NCI-H2196 (cell line): ENCODE measurements at regions not wholly inside any gene's neighbourhood (a gene's known extent, or its start where the extent isn't known, plus 50 kb on each side); places are given as distances from the start of the nearest gene placed in this dataset.
A peak's percentile ranks its signal among the peaks of the same experiment; 100 is the strongest.
"Not testable (repeated sequence)": the region's sequence is repeated elsewhere in the genome, so short reads cannot be mapped to it uniquely, and the experiment has no call there.

Source experiments
- DNase-seq: peaks from one replicate; lab custom pipeline; 2025; ENCODE audit not compliant: unreplicated experiment; lab: John Stamatoyannopoulos, UW

DNA sequence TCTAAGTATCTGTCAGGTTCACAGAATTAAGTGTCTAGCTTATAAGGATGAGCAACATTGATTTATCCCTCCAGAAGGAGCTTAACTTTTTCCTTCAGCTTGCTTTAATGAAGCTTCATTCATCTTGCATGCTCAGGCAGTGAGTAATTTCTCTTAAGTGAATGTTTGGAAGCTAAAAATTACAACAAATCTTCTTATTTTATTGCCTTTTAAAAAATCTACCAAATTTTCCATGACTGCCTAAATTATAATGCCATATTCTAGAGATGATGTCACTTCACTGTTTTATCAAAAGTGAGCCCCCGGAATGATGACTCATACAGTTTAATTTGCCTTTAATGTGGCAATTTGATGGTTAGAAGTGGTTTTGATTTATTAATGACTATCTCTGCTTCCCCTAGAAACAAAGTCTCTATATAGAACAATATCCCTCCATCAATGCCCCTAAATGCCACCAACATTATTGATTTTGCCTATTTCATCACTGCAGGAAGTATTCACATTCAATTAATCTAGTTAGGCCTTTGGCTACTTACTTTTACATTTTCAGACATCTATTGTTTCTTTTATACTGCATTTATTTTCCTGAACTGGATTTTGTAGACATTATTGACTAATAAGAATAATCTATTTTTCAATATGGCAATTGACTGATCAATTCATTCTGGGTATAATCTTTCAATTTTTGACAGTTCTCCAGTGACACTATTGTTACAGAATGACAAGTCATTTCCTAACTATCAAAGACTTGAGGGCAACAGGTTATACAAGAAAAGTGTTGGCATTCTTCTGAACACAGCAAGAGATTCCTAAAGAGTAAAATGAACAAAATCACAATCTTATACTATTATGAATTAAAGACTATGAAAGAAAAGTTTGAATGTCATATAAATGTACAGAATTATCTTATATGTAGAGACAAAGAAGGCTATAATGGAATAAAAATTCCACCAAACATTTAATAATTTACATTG, 139.3 kb upstream of the ODAD2 start:
- DNase-seq = no peak

- no peak for DNase-seq
Observed at GRCh38 chr10:28135258-28135657, 136.4 kb upstream of the ODAD2 start.

- DNase-seq = no peak
Observed at GRCh38 chr10:28130267-28130666, 131.4 kb upstream of the ODAD2 start.

GRCh38 chr10:28127881-28128280, 129.0 kb upstream of the ODAD2 start:
- no peak for DNase-seq

GRCh38 chr10:28125701-28126100, 126.8 kb upstream of the ODAD2 start:
- no peak for DNase-seq

DNA sequence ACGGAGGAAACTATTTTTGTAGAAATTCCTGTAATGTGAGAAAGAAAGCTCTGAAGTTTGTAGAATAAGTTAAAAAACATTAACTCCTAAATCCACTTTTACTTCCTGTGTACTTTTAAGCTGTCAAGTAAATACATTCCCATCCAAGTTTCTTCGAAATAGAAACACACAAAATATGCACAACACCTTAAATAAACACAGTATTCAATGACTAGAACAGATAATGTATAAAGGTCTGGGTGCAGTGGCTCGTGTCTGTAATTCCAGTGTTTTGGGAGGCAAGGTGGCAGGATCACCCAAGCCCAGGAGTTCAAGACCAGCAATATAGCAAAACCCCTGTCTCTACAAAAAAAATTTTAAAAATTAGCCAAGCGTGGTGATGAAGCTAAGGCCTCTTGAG, 121.9 kb upstream of the ODAD2 start:
- DNase-seq = no peak

DNA sequence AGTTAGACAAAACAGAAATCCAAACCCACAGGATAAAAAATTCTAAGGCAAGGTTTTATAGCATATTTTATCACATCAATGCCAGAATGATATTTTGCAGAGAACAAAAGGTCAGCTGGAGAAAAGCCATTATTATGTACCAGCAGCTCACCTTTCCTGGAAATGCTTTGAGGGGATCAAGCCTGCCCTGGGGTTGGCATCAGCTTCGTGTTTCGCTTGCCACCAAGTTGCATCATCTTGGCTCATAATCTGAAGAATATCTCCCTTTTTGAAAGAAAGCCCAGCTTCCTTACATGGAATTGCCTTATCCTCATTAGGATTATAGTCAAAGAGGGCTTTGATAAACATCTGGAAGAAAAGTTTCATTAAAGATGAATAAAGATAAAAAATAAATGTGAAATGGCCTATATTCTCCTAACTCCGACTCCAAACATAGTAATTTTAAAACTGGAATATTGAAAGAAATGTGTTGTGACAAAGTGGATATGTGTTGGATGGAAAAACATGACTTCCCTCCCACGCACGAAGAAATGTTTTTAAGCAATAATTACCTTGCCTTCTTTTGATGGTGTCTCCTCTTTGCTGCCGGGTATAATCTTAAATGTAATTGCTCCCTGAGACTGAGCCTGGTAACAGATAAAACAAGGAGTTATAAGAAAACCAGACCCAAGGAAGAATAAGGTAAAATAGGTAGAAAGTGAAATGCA, 121.3 kb upstream of the ODAD2 start:
- DNase-seq = peak; percentile 34

DNA sequence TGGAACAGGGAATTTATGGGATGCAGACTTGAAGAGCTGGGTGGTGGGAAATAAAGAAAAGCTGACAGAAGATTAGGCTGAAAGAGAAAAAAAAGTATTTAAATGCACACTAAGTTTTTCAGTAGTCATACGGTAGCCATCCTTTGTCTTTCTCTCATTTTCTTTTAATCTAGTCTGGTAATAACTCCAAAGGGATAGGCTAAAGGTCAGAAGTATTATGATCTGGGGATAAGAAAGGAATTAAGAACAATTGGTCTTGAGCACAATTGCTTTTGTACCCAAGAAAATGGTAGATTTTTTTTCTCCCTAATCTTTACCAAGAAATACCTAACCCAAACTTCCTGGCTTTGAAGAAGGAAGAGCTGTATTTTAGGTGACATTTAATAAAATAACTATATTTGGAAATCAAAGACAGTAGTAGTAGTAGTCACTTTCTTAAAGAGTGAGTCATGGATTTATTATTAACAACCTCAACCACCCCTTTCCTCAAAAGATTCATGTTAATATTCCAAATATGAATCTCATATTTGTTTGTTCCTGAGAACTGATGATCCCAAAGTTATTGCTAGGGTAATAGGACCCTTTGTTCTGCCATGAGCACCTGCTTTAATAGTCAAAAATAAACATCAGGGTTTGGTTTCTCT, 120.2 kb upstream of the ODAD2 start:
- no peak for DNase-seq

- DNase-seq = no peak
Observed at GRCh38 chr10:28113202-28113601, 114.3 kb upstream of the ODAD2 start.

GRCh38 chr10:28111712-28112111, 112.8 kb upstream of the ODAD2 start:
- no peak for DNase-seq

DNA sequence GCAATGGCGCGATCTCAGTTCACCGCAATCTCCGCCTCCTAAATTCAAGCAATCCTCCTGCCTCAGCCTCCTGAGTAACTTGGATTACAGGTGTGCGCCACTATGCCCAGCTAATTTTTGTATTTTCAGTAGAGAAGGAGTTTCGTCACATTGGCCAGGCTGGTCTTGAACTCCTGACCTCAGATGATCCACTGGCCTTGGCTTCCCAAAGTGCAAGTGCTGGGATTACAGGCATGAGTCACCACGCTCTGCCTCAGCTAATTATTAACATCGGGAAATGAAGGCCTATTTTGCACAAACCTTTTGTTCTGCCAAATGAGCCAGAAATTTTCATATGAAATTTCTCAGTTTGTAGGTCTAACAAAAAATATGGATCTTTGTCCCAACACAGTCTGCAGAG, 106.7 kb upstream of the ODAD2 start:
- DNase-seq = no peak

DNA sequence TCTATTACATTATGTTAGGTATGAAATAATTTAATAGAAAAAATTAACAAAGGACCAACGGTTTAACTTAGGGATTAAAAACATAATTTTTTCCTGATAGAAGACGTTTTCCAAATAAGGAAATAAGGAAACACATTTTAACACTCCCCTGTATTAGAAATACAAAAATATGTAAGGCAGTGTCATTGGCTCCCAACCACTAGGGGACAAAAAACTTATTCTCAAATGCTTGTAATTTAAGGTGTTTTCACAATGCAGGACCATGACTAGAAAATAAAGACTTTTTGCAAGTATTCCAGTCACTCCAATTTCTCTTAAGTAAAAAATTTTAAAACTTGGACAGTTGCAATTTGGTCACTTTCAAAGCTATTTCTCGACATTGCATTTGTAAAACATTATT, 98.8 kb upstream of the ODAD2 start:
- DNase-seq = no peak

- DNase-seq = no peak
Observed at GRCh38 chr10:28095791-28096378, 97.0 kb upstream of the ODAD2 start.

DNA sequence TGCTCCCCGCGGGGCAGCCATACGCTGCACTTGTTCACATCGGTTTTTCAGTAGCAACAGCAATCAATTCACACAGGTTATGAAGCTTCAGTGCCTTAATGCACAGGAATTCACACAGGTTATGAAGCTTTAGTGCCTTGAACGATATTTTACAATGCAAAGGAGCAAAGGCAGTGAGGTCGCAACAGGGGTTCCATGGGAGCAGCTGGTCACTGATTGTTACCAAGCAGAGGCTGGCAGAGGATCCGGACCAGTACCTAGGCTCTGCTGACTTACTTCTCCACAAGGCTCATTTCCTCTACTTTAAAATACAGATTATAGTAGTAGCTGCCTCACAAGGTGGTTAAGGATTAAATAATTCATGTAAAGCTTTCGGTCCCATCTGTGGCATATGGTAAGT, 95.2 kb upstream of the ODAD2 start:
- no peak for DNase-seq

GRCh38 chr10:28091913-28092312, 93.0 kb upstream of the ODAD2 start:
- no peak for DNase-seq

GRCh38 chr10:28090506-28090905, 91.6 kb upstream of the ODAD2 start:
- no peak for DNase-seq

GRCh38 chr10:28089467-28089866, 90.6 kb upstream of the ODAD2 start:
- no peak for DNase-seq

GRCh38 chr10:28087661-28088351, 88.9 kb upstream of the ODAD2 start:
- no peak for DNase-seq

DNA sequence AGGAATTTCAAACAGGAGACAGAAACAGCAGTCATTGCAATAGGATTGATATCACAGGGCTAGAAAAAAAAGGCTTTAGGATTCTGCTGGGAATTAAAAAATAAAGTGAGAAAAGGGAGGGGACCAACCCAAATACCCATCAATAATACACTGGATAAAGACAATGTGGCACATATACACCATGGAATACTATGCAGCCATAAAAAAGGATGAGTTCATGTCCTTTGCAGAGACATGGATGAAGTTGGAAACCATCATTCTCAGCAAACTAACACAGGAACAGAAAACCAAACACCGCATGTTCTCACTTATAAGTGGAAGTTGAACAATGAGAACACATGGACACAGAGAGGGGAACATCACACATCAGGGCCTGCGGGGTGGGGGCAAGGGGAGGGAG, 86.9 kb upstream of the ODAD2 start:
- not testable (repeated sequence) for DNase-seq

DNA sequence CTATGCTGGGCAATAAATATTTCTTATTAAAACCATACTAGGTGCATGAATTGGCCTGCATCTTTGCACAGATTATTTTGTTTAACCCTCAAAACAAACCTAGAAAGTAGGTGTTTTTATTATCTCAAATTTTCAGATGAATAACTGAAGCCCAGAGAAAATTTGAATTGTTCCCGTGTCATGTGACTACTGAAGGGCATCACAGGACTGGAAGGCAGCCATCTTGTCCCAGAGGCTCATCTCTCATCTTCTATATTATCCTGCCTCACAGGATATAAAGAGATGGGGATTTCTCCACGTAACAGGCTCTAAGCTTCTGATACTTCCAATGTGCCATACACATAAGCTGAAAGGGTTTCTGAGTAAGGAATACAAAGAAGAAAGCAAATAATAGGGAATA, 84.0 kb upstream of the ODAD2 start:
- DNase-seq = no peak

GRCh38 chr10:28082316-28082715, 83.4 kb upstream of the ODAD2 start:
- DNase-seq = no peak
